Cerebellar nuclear complex (tissue), 1 donor: ENCODE measurements at regions not wholly inside any gene's neighbourhood (a gene's known extent, or its start where the extent isn't known, plus 50 kb on each side); places are given as distances from the start of the nearest gene placed in this dataset.
"Not testable (repeated sequence)": the region's sequence is repeated elsewhere in the genome, so short reads cannot be mapped to it uniquely, and the experiment has no call there.

Experiments used
- DNase-seq, 2 experiments: peaks; one replicate each; lab custom pipeline; 2025; lab: John Stamatoyannopoulos, UW

DNA sequence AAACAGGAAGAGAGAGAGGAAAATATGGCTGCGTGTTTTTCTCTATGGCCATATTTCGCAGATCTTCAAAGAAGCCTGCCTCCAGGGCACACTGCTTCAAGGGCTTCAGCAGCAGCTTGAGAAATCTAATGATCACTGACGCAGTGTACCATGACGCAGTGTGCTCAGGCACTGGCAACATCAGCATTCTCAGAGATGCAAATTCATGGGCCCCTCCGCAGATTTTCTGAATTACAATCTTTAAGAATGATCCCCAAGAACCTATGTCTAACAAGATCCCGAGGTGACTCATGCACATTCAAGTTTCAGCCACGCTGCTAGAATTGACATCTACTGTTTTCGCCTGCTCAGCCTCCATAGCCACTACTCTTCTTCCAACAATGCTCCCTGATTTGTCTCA lies 143.9 kb upstream of the ZNF366 start:
- no peak for DNase-seq

DNA sequence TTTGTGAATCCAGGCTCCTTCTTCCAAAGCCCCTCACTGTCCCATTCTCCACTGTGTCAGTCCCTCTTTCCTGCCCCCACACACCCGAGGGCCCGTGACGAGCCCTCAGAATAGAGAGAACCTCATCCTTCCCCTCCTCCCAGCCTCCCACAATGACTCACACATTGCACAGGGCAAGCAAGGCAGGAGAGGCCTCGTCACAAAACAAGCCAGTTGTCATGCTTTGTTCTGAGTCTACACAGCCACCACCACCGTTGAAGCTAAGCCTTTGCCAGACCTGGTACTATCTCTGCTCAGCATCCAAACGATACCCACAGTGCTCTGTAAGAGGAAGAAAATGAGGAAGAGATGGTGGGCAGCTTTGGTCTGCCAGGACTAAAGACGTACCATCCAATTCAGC lies 142.2 kb upstream of the ZNF366 start:
- DNase-seq: no peak

DNA sequence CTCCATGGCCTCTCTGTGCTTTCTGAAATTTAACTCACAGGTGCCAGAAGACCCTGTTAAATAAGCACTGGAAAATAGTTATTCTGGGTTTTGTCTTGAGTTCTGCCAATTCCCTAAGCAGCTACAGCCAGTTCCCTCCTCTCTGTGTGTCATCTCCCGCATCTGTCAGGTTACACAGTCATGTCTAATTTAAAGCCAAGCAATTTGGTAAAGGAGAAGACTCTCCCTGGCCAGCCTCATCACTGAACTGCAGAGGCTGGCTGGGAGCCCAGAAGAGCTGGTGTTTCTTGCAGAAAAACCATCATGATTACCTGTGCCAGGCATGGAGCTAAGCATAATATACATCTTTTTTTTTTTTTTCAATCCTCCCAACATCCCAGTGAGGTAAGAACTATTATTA lies 141.3 kb upstream of the ZNF366 start:
- no peak for DNase-seq

DNA sequence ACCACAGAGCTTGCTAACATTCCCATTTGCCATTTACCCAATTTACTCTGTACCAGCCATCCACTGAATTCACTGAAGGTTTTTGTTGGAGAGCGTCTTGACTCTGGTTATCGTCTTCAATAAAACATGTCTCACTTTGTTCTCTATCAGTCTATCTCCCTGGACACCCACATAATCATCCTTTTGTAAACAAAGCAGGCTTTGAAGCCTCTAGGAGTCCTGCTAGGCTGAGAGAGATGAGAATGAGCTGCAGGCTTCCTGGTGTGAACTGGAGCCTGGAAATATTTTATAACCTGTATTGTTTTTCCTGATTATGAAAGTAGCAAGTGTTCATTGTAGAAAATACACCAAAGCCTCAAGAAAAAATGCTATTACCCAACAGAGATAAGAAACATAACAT lies 140.6 kb upstream of the ZNF366 start:
- no peak for DNase-seq

DNA sequence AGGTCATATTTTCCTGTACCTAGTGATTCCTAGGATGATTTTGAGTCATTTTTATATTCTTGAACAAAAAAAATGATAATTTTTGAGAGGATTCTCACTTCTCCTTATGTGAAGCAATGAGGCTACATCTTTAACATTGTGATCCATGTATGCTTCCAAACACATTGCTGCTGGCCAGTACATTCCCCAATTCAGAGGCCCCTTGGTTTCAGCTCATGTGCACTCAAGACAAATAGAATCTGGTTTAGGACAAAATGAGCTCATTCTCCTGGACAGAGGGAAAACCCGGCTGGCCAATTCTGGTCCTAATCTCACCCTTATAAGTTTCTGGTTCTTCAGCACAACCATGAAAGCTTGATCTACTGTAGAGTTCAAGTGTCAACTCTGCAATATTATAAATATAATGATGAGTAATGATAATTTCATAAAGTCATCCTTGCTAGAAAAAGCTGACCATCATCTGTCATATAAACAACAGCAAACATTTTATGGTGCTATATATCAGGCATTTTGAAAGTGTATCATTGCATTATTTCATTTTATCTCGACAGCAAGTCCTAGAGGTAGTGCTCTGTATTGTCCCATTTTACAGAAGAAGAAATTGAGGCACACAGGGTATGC lies 139.1 kb upstream of the ZNF366 start:
- no peak for DNase-seq

DNA sequence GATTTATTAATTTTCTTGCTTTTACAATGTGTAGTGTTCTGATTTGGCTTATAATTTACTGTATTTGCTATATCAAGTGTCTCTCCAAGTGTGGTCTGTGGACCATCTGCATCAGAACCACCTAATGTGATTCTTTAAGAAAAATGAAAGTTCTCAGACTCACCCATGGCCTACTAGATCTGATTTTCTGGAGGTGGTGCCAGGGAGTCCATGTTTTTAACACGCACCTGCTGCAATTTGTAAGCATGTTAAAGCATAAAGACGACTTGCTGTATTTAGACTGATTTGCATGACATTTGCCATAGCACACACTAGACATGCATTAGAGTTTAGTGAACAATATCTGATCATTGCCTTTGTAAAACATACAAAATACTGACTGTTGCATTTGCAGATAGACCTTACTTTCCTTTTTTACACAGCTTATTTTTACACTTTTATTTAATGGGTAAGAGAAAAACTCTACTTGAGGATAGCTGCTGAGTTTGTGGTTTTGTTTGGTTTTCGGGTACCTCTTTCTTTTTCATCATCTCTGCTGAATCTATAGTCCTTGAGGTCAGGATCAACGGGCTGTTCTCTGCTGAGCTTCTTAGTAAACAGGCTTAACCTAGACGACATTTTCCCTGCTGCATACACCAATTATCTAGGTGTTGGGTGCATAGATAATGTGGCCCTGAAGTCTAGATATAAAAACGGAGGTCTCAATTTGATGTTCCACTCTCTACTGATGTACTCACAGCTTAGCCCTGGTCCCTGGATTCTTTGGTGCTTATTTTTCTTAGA lies 138.0 kb upstream of the ZNF366 start:
- DNase-seq: no peak

DNA sequence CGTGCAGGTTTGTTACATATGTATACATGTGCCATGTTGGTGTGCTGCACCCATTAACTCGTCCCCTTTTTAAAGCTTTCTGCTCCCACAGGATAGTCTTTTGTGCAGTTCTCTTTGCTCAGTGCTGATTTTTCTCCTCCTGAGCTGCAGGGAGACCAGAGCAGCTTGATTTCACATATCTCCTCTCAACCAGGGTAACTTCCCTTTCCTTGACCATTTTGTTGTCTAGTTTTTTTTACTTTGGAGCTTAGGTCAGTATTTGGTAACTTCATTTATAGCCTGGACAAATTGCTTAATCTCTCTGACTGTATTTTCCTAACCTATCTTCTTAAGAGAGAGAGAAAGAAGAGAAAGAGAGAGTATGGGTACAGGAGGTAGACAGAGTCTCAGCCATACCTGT lies 137.1 kb upstream of the ZNF366 start:
- DNase-seq: no peak

DNA sequence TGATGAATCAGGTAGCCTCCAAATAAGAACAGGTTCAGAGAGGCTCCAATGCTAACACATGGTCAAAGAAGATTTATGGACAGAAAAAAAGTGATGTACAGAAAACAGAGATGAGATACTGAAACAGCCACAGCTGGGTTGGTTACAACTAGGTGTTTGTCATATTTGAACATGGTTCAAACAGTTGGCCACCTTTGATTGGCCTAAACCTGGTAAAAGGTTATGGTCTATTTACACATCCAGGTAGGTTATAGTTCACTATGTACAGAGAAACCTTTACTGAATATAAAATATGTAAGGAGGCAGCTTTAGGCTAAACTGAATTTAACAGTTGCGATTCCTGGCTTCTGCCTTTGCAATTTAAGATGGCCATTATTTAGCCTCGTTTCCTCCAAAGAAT lies 134.0 kb upstream of the ZNF366 start:
- DNase-seq: no peak

DNA sequence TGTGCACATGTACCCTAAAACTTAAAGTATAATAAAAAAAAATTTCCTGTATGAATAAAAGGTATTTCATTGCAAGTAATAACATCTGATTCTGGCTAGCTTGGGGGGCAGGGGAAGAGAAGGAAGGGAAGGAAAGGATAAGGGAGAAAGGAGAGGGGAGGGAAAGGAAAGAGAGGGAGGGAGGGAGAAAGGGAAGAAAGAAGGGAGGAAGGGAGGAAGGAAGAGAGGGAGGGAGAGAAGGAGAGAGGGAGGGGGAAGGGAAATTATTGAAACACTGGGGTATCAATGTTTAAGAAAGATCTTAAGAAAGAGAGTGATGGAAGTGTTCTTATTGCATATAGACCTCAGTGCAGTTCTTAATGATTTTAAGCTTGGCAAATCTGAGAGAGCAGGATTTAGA lies 129.8 kb upstream of the ZNF366 start:
- DNase-seq: no peak

DNA sequence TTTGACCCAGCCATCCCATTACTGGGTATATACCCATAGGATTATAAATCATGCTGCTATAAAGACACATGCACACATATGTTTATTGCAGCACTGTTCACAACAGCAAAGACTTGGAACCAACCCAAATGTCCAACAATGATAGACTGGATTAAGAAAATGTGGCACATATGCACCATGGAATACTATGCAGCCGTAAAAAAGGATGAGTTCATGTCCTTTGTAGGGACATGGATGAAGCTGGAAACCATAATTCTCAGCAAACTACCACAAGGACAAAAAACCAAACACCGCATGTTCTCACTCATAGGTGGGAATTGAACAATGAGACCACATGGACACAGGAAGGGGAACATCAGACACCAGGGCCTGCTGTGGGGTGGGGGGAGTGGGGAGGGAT lies 129.4 kb upstream of the ZNF366 start:
- not testable (repeated sequence) for DNase-seq

DNA sequence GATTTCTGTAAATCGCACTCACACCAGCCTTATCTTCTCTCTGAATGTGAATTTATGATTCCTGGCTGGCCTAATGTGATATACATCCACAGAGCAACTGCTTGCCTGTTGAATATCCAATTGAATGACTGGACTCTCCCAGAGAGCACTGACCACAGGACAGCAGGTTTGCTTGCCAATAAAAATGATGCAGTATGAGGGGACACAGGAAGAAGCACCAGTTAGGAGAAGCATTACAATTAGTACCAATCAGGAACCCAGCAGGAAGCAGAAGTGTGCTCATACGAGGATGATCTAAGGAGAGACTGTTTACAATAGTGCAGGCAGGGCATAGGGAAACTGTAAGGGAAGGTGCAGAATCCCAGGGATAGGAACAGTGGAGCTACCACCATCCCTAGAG lies 127.2 kb upstream of the ZNF366 start:
- DNase-seq: no peak

DNA sequence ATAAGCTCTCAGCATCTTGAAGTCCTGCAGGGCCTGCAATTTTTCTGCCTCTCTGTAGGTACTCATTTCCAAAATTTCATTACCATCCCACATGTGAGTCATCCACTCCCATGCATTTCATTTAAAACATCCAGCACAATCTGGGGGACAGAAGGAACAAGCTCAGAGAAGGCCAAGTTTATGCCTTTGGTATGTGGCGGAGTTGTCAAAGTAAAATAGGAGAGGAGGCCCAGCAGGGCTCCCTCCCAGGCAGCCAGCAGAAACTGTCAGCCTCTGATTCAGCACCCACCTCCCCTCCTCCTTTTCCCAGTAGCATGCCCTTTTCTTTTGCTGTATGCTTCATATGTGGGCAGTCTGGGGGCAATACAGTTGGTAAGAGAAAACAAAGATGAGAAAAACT lies 126.4 kb upstream of the ZNF366 start:
- DNase-seq: no peak

DNA sequence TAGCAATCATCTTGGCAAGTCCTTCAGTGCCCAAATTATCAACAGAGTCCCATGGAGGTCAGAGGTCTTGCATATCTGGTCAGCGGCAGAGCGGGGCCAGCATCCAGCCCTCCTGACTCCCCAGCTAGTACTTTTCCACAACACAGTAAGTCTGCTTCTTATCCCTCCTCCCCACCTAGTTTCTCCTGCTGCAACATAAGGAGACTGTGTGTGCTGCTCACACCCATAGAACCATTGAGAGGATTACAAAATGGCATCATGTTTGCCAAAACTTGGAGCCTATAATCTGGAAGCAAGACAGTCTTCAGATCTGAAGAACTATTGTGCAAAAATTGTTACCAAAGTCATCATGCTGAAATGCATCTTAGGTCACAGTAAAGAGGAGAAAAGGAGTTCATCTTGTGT lies 125.8 kb upstream of the ZNF366 start:
- no peak for DNase-seq

DNA sequence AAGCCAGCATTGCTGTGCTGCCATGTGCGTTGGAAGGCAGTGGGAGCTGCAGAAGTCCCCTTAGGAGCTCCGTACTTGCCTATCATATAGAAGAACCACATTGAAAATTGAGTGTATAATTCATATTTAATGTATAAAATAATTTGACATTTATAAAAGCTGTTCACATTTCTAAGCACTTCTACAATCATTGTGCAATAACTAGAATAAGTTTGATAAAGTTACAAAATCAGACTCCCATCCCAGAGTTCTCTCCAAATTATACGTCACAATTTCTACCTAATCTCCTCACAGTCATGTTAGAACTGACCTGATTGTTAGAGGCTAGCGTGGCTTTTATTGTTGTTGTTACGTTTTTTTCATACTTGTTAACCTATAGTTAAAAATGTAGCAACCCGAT lies 123.5 kb upstream of the ZNF366 start:
- DNase-seq: no peak

DNA sequence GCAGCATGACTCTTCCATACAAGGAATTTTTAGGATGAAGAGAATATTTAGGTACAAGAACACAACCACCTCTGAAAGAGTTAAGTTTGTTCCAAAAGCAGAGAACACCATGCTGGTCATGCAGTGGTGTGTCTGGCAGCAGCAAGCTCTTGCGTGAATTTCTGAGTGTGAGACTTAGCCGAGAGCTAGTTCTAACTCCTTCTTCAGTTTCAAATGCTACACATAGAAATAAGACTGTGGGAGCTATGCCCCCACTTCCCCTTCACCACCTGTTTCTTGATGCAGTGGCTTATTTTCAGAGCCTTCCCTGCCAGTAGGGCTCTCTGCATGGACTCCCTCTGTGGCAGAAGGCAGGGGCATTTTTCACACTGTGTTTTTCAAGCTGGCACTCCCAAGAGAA lies 122.9 kb upstream of the ZNF366 start:
- DNase-seq: no peak

DNA sequence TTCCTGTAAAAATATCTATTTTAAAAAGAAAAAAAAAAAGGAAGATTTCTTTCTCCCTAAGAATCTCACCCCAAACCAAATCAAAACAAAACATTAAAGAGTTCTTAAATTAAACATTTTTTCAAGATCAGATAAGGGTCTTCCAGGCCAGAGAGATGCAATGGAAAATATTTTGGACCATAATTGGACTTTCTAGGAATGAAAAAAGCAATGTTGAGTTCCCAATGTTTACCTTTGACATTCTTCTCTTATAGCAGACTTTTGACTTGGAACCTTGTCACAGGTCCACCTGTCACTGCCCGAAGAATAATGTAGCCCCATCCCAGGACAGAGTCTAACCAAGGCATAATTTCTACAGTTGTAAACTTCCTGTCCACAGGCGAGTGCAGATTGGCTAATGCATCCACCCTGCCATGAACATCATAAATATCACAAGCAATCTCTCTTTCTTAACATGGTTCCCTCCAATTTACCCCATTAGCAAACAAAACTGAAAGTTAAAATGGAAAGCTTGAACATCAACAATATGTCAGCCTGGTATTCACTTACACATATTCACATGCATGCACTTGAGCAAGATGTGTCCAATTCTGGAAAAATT lies 121.7 kb upstream of the ZNF366 start:
- DNase-seq: no peak

DNA sequence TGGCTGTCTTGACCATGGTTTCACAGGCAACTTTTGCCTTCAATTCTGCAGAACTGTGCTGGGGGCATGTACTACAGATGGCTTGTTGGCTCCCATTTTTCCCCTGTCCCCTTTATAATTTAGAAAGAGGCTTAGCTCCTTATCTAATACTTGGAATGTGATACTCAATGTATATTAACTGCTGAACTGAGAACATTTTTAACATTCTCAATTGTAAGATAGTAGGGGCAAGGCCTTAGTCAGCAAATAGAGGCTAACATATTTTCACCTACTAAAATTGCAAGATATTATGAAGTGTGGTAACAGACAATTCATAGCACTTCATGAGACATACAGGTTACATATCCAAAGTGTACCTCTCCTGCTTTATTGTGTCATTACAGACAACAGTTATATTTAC lies 118.1 kb upstream of the ZNF366 start:
- no peak for DNase-seq

DNA sequence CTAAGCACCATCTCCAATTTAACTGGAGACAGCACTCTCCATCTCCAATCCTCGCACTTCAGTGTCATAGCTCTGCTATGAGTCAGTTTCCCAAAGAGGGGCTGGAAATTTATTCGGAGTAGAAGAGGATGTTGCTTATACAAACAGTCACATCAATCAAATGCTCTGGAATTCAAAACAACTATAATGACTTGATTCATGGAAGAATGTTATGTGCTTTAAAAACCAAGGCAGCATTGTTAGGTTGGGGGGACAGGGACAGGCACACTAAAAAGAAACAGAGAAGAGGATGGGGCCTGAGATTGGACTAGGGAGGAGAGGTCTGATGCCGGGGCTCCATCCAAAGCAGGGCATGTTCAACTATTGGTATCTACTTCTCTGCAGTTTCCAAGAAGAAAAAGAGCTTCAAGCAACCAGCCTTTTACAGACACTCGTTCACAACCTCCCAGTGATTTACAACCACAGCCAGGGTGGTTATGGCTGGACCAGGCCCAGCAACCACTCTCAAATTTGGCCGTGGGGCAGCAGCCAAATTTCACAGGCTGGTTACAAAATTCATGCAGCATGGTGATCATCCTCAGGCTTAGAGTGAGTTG lies 117.5 kb upstream of the ZNF366 start:
- DNase-seq: no peak

DNA sequence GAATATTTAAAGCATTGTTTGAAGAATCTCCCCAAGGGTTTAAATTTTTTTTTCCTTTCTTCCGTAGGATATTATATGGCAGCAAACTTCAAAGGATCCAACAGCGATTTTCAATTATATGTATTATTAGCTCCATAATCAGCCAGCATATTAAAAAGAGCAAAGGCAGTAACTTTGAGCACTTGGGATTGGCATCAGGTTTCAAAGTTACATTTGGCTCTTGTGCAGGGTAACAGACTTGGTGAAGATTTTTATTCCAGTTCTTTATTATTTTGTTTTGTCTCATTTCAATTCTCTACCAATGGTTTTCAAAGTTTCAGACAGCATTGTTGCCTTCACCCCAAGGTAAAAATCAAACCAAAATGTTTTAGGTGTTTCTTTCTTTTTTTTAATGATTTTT lies 116.7 kb upstream of the ZNF366 start:
- no peak for DNase-seq

DNA sequence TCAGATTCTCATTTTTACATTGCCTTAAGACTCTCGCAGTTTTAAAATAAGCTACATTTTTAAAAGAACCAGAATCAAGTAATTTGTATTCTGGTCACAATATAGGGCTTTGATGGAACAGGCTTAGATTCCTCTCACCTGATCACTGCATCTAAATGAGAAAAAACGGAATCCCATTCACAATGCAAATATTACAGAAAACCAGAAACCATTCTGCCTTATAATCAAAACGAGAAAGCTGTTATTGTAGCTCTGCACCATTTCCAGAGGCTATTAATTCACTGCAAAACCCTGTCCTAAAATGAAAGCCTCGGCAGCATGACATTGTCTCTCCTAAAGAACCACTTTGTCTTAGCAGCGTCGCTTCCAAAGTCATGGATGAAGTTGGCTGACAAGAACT lies 116.1 kb upstream of the ZNF366 start:
- no peak for DNase-seq

DNA sequence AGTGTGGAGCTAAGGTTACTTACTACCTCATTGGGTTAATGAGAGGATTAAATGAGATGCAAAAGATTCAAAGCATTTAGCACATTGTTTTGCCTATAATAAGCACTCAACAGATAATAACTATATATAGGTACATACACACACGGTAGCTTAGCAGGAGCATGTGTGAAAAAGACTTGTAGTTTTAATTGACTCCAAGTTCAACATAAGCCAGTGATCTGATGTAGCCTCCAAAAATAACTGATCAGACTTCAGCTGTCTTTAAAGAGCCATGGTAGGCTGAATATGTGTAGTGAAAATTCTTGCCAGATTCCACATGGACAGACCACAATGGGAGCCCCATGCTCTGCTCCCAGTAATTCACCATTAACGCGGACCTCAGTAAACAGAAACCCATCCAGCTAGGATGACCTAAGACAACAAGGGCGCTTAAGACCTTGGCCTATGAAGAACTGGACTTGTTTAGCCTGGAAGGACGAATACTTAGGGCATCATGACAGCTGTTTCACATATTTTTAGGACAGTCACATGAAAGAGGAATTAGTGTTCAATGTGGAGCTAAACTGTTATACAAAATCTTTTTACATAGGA lies 115.1 kb upstream of the ZNF366 start:
- DNase-seq: no peak

DNA sequence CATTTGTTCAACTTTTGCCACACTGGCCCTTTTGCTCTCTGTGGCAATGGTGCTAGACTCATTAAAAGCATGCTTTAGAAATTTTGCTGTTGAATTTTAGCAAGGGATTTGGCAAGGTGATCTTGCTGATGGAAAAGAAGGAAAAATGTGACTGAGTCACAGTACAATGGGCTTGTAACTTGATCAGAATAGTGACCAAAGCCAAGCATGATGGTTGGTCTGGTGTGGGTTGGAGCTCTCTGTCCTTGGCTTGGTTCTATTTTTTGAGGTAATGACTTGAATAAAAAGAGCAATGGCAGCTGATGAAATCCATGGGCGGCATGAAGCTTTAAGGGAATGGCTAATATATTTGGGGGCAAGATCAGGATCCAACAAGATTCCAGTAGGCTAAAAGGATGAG lies 114.4 kb upstream of the ZNF366 start:
- DNase-seq: no peak

DNA sequence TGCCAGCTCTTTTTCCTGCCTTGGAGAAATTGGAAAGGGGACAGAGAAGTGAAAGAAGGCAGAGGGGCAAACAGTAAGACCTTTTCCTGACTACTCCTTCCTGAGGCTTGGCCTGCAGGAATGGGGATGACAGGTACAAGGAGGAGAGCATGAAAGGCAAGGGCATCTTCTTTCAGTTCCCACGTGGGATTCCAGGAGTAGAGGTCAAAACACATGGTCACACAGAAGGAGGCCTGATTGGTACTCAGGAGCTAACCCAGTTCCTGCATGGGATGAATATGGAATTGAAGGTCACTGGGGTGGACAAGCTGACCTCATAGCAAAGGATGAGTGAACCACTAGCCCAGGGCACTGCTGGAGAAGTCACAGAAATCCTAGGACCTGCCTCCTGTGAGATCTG lies 112.5 kb upstream of the ZNF366 start:
- DNase-seq: no peak
